ENCODE measurements at regions not wholly inside any gene's neighbourhood (a gene's known extent, or its start where the extent isn't known, plus 50 kb on each side); places are given as distances from the start of the nearest gene placed in this dataset.
A peak's percentile ranks its signal among the peaks of the same experiment; 100 is the strongest.

DNA sequence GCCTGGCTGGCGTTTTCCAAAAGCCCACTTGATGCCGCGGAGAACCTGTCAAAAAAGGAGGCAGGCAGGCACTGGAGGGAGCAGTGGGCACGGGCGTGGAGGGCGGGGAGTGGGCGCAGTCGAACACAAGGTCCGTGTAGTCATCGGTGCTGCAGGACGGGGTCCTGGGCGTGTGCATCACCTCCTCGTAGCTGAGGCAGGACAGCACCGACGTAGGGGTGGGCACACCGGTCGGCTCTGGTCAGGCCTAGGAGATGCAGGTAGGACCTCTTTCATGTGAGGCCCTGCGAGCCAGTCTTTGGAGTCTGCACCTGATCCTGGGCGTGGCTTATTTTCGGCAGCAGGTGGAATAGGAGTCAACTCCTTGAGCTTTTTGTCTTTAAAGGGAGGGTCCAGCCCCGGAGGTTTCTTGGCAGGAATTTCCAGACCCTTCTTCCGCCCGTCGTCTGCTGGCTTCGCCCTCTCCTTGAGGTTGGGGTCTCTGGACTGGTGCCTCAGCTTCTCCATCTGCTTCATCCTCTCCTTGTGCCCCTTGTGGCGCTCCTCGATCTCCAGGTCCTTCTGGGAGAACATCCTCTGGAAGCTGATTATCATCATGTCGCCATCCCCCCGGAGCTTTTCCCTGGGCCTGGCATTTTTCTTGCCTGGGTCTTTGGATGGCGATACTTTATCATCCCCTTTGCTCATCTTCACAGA lies 892.5 kb upstream of the LRRTM1 start:
- Histone ChIP-seq H3K27ac (no peak overlapping the region), H3K36me3 (ENCODE audit: low read depth, missing control alignments) (no peaks in the 10 kb centered on the region), H3K4me3 (no peak overlapping the region), H3K4me1 (no peaks in the 10 kb centered on the region), H3K9me3 (no peaks in the 10 kb centered on the region), H3K27me3 (no peaks in the 10 kb centered on the region)
- TF ChIP-seq, protein P1, sequence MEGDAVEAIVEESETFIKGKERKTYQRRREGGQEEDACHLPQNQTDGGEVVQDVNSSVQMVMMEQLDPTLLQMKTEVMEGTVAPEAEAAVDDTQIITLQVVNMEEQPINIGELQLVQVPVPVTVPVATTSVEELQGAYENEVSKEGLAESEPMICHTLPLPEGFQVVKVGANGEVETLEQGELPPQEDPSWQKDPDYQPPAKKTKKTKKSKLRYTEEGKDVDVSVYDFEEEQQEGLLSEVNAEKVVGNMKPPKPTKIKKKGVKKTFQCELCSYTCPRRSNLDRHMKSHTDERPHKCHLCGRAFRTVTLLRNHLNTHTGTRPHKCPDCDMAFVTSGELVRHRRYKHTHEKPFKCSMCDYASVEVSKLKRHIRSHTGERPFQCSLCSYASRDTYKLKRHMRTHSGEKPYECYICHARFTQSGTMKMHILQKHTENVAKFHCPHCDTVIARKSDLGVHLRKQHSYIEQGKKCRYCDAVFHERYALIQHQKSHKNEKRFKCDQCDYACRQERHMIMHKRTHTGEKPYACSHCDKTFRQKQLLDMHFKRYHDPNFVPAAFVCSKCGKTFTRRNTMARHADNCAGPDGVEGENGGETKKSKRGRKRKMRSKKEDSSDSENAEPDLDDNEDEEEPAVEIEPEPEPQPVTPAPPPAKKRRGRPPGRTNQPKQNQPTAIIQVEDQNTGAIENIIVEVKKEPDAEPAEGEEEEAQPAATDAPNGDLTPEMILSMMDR (IDR thresholded peaks at IDR 0.05): no peak
- intact Hi-C loops (cut with DNase I; ENCODE audit: low total_unique reads): no loop called here
- no peak for DNase-seq
- WGBS, 2 donors: 56 to 77% methylated on average over 28 to 30 of the region's 30 CpGs

DNA sequence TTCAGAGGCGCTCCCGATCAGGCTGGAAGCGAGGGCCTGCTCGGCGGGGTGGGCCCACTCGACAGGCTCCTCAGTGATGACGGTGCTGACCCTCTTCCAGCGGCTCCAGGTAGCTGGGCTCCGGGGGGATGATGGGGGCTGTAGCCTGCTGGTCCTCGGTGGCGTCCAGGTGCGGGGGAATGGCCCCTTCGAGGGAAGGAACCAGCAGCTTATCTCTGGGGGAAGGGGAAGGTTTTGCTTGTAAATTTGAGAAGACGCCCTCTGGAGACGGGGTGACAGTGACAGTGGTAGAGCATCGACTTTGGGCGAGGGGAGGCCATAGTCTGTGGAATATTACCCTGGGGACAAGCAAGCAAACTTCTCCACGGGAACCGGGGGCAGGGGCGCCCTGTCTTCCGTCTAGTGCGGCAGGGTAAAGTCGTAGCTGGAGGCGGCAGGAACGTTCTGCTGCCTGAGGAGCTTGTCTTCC lies 891.9 kb upstream of the LRRTM1 start:
- H3K36me3 ChIP-seq (ENCODE audit: low read depth, missing control alignments): no peaks in the 10 kb centered on the region
- H3K4me3 ChIP-seq: peak overlapping the region in 1 of 2 donors; percentile 12
- no peak overlapping the region for H3K27ac ChIP-seq
- intact Hi-C loops (cut with DNase I; ENCODE audit: low total_unique reads): no loop called here
- H3K4me1 ChIP-seq: no peaks in the 10 kb centered on the region
- no peaks in the 10 kb centered on the region for H3K27me3 ChIP-seq
- DNase-seq: no peak
- WGBS, 2 donors: 68 to 80% methylated on average over 16 to 25 of the region's 25 CpGs
- H3K9me3 ChIP-seq: no peaks in the 10 kb centered on the region
- TF ChIP-seq, protein P1 (IDR thresholded peaks at IDR 0.05): no peak
- no peak for TF ChIP-seq POLR2A (IDR thresholded peaks at IDR 0.05)

DNA sequence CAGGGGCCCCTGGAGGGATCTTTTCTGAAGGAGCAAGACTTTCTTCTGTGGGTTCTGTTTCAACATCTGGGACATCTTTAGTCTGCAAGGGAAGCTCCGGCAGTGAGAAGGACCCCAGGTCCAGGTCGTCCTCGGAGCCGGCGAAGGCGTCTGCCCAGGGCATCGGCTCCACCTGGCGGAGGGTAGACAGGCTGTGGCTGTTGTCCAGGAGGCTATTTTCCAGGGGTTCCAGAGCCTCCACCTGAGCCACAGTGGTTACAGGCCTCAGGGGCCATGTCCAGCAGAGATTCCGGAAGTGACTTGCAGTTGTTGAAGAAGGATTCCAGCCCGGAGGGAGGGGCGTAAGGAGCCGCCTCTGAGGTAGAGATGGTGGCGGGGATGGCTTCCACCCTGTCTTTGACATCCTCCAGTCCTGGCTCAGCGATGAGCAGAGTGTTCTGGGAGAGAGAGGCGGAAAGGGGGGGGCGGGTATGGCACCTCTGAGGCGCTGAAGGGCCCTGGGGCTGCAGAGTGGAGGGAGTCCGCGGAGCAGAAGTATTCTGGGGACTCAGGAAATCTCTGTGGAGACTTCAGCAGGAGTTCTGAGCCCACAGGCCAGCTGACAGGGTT lies 891.3 kb upstream of the LRRTM1 start:
- WGBS, 2 donors: 63 to 74% methylated on average over 19 of the region's 19 CpGs
- intact Hi-C loops (cut with DNase I; ENCODE audit: low total_unique reads): no loop called here
- Histone ChIP-seq H3K36me3 (ENCODE audit: low read depth, missing control alignments) (no peaks in the 10 kb centered on the region), H3K9me3 (no peaks in the 10 kb centered on the region), H3K27ac (no peak overlapping the region), H3K4me1 (no peaks in the 10 kb centered on the region), H3K4me3 (peak overlapping the region in 1 of 2 donors; percentile 12), H3K27me3 (no peaks in the 10 kb centered on the region)
- DNase-seq: no peak
- TF ChIP-seq, protein P1 (IDR thresholded peaks at IDR 0.05): no peak
- no peak for TF ChIP-seq POLR2A (IDR thresholded peaks at IDR 0.05)

DNA sequence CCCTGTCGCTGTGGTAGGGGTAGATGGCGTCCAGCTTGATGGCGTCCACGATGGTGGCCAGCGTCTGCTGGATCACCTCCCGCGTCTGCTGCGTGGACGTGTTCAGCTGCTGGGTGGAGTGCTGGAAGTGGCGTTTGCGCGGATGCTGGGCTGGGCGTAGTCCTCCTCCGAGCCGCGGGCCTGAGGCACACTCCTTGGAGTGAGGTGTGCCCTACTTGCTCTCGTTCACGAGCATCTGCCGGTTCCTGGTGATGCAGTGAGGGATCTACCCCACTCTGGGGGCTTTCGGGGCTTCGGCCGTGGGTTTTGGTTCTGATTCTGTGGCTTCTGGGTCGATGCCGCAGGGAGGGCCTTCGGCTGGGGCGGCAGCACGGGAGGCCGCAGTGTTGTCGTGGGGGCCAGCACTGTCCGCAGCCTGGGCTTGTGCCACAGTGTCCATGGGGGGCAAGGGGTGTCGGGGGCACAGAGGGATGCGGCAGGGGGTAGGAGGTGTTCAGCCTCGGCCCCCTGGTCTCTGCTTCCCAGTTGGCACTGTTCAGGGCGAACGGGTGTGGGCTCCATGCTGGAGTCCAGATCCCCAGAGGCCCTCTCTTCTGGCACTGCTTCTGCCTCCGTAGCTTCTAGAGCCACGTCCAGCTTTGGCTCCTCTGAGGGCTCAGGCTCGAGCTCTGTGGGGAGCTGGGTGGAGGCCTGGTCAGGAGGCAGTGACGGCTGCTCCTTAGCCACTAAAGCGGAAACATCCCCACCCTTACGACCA lies 890.6 kb upstream of the LRRTM1 start:
- TF ChIP-seq, protein P1 (IDR thresholded peaks at IDR 0.05): no peak
- TF ChIP-seq POLR2A (IDR thresholded peaks at IDR 0.05): no peak
- DNase-seq: no peak
- Histone ChIP-seq H3K4me3 (peak overlapping the region in 1 of 2 donors; percentile 12), H3K4me1 (no peaks in the 10 kb centered on the region), H3K27me3 (no peaks in the 10 kb centered on the region), H3K36me3 (ENCODE audit: low read depth, missing control alignments) (no peaks in the 10 kb centered on the region), H3K27ac (no peak overlapping the region), H3K9me3 (no peaks in the 10 kb centered on the region)
- intact Hi-C loops (cut with DNase I; ENCODE audit: low total_unique reads): no loop called here
- 60 to 75% methylated on average over 3 to 39 of the region's 41 CpGs for WGBS, 2 donors

All from testis (tissue), 2 donors.